ENCODE measurements at regions not wholly inside any gene's neighbourhood (a gene's known extent, or its start where the extent isn't known, plus 50 kb on each side); places are given as distances from the start of the nearest gene placed in this dataset.

GRCh38 chr9:1776668-1777067, 238.5 kb upstream of the SMARCA2 start:
- no peak overlapping the region for H3K27ac Mint-ChIP-seq (ENCODE audit: unreplicated experiment)
- H3K36me3 Mint-ChIP-seq (ENCODE audit: low read depth), result no peaks in the 10 kb centered on the region
- no peak for TF ChIP-seq CTCF (IDR thresholded peaks at IDR 0.05)
- H3K27me3 Mint-ChIP-seq (ENCODE audit: low read depth), result no peaks in the 10 kb centered on the region
- peaks cover 7% of the 10 kb centered on the region for H3K9me3 Mint-ChIP-seq (ENCODE audit: low read depth)
- DNase-seq (ENCODE audit: low spot score), result no peak
- no peaks in the 10 kb centered on the region for H3K4me1 Mint-ChIP-seq (ENCODE audit: low read depth)
- H3K4me3 Mint-ChIP-seq (ENCODE audit: unreplicated experiment), result no peak overlapping the region

GRCh38 chr9:1791191-1791590, 224.0 kb upstream of the SMARCA2 start:
- no peak for TF ChIP-seq CTCF (IDR thresholded peaks at IDR 0.05)
- peaks cover 2% of the 10 kb centered on the region for H3K27me3 Mint-ChIP-seq (ENCODE audit: low read depth)
- H3K27ac Mint-ChIP-seq (ENCODE audit: unreplicated experiment), result no peak overlapping the region
- DNase-seq (ENCODE audit: low spot score), result no peak
- H3K9me3 Mint-ChIP-seq (ENCODE audit: low read depth), result peaks cover 9% of the 10 kb centered on the region
- no peak overlapping the region for H3K4me3 Mint-ChIP-seq (ENCODE audit: unreplicated experiment)
- no peaks in the 10 kb centered on the region for H3K36me3 Mint-ChIP-seq (ENCODE audit: low read depth)
- no peaks in the 10 kb centered on the region for H3K4me1 Mint-ChIP-seq (ENCODE audit: low read depth)

- H3K36me3 Mint-ChIP-seq (ENCODE audit: low read depth), result no peaks in the 10 kb centered on the region
- DNase-seq (ENCODE audit: low spot score), result no peak
- H3K4me1 Mint-ChIP-seq (ENCODE audit: low read depth), result no peaks in the 10 kb centered on the region
- H3K27me3 Mint-ChIP-seq (ENCODE audit: low read depth), result peaks cover 2% of the 10 kb centered on the region
- no peak overlapping the region for H3K4me3 Mint-ChIP-seq (ENCODE audit: unreplicated experiment)
- no peak for TF ChIP-seq CTCF (IDR thresholded peaks at IDR 0.05)
- H3K27ac Mint-ChIP-seq (ENCODE audit: unreplicated experiment), result no peak overlapping the region
- H3K9me3 Mint-ChIP-seq (ENCODE audit: low read depth), result peaks cover 9% of the 10 kb centered on the region
These were observed 220.4 kb upstream of the SMARCA2 start for GRCh38 chr9:1794547-1795270.

- no peak overlapping the region for H3K4me3 Mint-ChIP-seq (ENCODE audit: unreplicated experiment)
- TF ChIP-seq CTCF (IDR thresholded peaks at IDR 0.05), result no peak
- no peaks in the 10 kb centered on the region for H3K4me1 Mint-ChIP-seq (ENCODE audit: low read depth)
- H3K9me3 Mint-ChIP-seq (ENCODE audit: low read depth), result peaks cover 10% of the 10 kb centered on the region
- no peaks in the 10 kb centered on the region for H3K27me3 Mint-ChIP-seq (ENCODE audit: low read depth)
- no peak overlapping the region for H3K27ac Mint-ChIP-seq (ENCODE audit: unreplicated experiment)
- no peak for DNase-seq (ENCODE audit: low spot score)
- no peaks in the 10 kb centered on the region for H3K36me3 Mint-ChIP-seq (ENCODE audit: low read depth)
These were observed 210.8 kb upstream of the SMARCA2 start for GRCh38 chr9:1804128-1804865.

GRCh38 chr9:1829719-1830118, 185.4 kb upstream of the SMARCA2 start:
- no peaks in the 10 kb centered on the region for H3K36me3 Mint-ChIP-seq (ENCODE audit: low read depth)
- H3K27ac Mint-ChIP-seq (ENCODE audit: unreplicated experiment), result no peak overlapping the region

More at GRCh38 chr9:1829719-1830118, 185.4 kb upstream of the SMARCA2 start:
- no peak for DNase-seq (ENCODE audit: low spot score)
- TF ChIP-seq CTCF (IDR thresholded peaks at IDR 0.05), result no peak
- Mint-ChIP-seq H3K27me3 (ENCODE audit: low read depth) (peaks cover 14% of the 10 kb centered on the region), H3K9me3 (ENCODE audit: low read depth) (no peaks in the 10 kb centered on the region), H3K4me3 (ENCODE audit: unreplicated experiment) (no peak overlapping the region), H3K4me1 (ENCODE audit: low read depth) (no peaks in the 10 kb centered on the region)
